NCI-H1930 (cell line): ENCODE measurements at regions not wholly inside any gene's neighbourhood (a gene's known extent, or its start where the extent isn't known, plus 50 kb on each side); places are given as distances from the start of the nearest gene placed in this dataset.

ENCODE experiments used
- DNase-seq, 2 experiments: peaks; one replicate each; lab custom pipeline; 2025; lab: John Stamatoyannopoulos, UW

DNA sequence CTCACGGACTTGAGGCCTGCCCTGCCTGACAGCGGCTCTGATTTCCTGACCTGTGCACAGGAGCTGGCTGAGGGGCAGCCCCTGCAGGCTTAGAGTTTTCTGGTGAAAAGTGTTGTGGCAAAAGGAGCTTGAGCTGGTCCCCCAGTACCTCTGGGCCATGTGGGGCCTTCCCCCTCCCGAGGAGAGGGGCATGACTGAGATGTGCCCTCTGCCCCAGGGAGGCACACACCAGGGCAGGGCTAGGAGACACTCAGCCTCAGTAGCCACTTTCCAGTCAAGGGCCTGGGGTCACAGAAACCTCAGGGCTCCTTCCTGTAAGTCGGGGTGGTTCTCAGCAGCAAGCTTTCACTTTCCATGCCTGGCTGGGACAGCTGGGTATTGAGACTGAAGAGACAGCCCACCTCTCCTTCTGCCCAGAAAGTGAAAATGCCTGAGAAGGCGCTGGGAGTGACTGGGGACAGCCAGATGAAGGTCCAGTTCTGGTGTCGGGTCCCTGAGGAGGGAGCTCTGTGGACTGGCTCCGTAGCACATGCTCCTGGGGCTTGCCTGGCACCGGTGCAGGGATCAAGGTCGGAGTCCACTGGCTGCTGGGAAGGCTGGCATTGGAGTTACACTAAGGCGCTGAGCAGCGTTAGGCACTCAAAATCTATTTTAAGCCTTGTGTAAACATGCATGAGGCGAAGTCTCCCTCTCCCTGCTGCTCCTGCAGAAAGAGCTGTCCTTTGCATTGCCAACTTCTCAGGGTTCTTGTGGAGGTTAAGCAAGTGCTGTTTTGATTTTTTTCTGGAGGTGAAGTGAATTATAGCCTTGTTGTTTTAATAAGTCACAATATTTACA lies 394.9 kb downstream of the GADD45G start:
- peak in 1 of 2 experiments; percentile 32 for DNase-seq

- no peak for DNase-seq
Observed at GRCh38 chr9:90000925-90001324, 396.1 kb downstream of the GADD45G start.

DNA sequence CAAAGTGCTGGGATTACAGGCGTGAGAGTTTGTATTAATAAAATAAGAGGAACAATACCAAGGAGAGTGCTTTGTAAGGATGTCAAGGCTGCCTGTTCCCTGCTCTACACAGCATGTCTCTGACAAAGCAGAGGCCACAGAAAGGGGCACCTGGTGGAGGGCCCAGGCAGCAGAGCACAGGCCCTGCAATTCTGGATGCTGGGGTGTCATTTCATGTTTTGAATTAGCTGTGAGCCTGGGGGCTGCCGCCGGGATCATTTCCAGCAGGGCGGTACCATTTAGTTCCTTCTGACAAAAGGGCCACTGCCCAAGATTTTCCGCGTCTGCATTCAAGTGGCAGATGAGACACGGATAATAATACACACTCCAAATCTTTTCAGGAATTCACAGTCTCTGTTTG lies 396.9 kb downstream of the GADD45G start:
- DNase-seq, result no peak

GRCh38 chr9:90002397-90003271 lies 397.8 kb downstream of the GADD45G start:
- DNase-seq, result no peak

- no peak for DNase-seq
Observed at GRCh38 chr9:90005388-90005787, 400.6 kb downstream of the GADD45G start.

GRCh38 chr9:90007516-90008440 lies 403.0 kb downstream of the GADD45G start:
- DNase-seq, result no peak

GRCh38 chr9:90009447-90009846 lies 404.6 kb downstream of the GADD45G start:
- no peak for DNase-seq

- no peak for DNase-seq
Observed at GRCh38 chr9:90010793-90011192, 406.0 kb downstream of the GADD45G start.

- DNase-seq, result no peak
Observed at GRCh38 chr9:90012949-90013348, 408.1 kb downstream of the GADD45G start.

DNA sequence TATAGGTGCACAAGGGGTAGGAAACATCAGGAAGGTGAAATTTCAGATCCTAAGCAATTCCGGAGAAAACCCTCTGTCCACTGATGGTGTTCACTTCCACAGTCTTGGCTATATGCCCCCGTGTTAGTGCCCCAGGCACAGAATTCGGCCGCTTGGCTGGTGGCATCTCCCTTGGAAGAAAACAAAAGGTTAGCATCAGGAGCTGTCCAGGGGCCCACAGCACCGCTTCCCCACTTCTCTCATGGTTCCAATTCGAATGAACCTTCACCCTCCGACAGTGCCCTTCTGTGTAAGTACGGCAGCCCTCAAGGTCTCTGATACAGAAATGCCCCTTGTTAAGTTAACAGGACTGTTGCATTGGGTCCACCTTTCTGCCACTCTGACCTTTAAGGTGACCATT lies 409.0 kb downstream of the GADD45G start:
- no peak for DNase-seq

- no peak for DNase-seq
Observed at GRCh38 chr9:90014421-90014820, 409.6 kb downstream of the GADD45G start.

DNA sequence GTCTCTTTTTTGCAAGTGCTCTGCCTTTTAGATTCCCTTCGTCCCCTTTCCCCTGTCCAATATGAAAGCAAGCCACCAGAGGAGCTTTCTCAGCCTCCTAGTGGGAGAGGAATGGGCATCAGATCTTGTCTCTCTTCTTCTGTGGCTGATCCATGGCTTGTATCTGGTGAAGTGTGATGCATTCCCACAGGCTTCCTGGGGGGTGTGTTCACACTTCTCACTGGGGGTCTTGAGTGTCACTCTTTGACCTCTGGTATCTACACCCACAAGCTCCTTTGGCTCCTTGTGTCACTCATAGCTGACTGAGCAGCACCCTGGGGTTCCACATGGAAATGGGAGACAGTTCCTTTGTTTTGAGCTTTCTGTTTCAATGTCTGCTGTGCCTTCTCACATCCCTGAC lies 411.5 kb downstream of the GADD45G start:
- no peak for DNase-seq

GRCh38 chr9:90017679-90018078 lies 412.9 kb downstream of the GADD45G start:
- DNase-seq, result no peak

DNA sequence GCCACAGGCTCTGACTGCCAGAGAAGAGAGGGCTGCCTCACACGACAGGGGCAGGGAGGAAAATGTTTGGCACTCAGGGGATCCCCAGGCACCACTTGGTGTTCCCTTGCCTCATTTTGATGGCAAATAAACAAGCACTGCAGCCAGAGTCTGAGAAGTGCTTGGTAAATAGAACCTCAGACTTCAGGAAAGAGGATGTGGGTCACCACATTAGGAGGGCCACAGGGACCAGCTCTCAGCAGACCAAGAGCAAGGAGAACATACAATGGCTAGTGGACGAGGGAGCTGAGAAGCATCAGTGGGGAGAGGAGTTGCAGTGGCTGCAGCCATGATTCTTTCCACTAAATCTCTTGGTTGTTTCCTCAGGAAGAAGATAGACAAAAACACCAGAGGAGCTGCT lies 413.9 kb downstream of the GADD45G start:
- no peak for DNase-seq

DNA sequence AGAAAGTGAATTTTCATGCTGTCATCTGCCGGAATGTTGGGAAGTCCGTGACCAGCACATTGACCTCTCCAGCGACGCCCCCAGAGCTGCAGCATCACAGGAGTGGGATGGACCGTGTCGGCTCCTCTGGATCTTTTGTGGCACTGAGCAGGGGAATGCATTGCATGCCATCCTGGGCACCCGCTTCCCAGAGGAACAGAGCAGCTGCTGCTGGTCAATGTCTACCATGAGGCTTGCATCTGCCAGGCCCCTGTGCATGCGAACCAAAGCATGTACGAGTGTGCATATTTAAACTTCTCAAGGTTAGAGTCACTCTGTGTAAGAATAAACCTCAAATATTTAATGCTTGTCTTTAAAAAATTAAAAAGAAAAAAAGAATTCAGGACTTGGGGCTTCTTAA lies 414.8 kb downstream of the GADD45G start:
- no peak for DNase-seq

DNA sequence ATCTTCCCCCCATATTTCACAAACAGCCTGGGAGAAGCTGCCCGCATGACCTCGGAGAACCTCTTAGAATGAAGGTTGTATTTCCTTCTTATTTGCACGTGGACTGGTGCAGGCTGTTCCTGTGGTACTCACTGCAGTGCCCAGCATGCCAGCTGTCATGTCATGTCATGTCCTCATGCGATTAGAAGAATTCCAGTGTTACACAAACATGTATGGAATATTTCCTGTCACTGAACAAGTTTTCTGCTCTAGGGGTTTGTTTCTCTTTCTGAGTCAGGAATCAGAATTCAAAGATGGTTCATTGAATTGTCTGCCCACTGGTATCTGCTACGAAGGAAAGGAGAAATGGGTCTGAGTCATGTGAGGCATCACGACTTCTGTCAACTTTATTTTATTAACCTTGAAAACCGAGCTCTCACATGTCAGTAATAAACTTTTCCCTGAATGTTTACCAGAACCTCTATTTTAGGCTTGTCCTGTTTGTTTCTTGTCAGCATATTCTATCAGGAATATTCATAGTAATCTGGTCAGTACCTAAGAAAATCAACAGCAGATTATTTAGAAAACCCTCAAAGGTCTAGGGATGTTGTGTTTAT lies 415.6 kb downstream of the GADD45G start:
- no peak for DNase-seq

- no peak for DNase-seq
Observed at GRCh38 chr9:90021216-90021906, 416.5 kb downstream of the GADD45G start.

- no peak for DNase-seq
Observed at GRCh38 chr9:90022474-90022873, 417.7 kb downstream of the GADD45G start.

GRCh38 chr9:90023861-90024260 lies 419.0 kb downstream of the GADD45G start:
- DNase-seq, result no peak

DNA sequence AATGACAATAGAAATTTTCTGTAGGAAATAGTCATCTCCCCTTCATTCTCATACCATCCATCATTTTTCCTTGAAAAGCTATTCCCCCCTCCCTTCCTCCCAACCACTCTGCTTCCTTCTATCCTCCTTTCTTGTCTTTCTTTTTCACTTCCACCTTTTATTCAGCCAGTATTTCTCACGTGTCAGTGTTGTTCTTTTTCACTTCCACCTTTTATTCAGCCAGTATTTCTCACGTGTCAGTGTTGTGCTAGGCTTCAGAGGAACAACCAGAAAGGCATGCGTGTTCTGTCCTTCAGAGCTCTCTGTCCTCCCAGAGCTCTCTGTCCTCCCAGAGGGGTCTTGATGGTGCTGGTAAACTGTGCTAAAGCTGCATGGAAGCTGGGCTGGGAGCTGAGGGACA lies 419.6 kb downstream of the GADD45G start:
- no peak for DNase-seq

DNA sequence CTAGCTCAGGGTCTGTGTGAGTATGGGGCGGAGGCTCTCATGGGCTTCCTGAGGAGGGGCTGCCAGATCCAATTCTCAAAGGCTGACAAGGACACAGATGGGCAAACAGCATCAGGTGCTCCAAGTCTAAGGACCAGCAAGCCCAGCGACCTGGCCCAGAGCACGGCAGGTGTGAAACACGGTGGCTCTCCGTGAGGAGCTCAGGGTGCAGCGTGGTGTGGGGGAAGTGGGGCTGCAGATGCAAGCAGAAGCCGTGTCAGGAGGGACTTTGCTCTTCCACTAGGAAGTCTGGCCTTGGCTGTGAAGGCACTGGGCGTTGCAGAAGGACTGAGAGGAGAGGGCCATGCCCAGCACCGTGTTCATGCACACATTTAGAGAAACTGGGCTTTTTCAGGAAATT lies 420.0 kb downstream of the GADD45G start:
- DNase-seq, result no peak
